ENCODE measurements at regions not wholly inside any gene's neighbourhood (a gene's known extent, or its start where the extent isn't known, plus 50 kb on each side); places are given as distances from the start of the nearest gene placed in this dataset.

DNA sequence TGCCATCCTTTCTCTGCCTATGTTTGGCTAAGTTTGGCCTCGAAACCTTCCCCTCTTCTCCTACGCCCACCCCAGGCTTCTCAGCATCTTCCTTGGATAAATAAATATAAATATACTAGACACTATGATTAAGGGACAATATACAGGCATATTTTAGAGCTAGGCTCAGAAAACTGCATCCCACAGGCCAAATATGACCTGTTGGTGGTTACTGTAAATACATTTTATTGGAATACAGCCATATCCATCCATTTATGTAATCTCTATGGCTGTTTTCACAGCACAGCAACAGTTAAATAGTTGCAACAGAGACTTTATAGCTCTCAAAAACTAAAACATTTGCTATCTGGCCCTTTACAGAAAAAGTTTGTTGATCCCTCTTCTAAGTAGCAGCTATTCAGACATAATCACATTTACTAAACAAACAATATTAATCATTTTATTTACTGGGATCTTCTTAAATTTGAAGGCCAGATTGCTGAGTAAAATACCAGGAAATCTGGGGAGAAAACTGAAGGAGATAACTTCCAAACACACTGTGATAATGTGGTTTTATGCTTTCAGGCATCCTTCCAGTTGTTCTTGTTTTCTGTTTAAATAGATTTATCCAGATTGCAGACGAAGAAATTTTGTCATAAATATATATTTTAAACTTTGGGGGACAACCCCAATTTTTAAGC lies 269.7 kb upstream of the THRB start:
- DNase-seq (ENCODE audit: low read depth): no peak
- TF ChIP-seq, protein P1, sequence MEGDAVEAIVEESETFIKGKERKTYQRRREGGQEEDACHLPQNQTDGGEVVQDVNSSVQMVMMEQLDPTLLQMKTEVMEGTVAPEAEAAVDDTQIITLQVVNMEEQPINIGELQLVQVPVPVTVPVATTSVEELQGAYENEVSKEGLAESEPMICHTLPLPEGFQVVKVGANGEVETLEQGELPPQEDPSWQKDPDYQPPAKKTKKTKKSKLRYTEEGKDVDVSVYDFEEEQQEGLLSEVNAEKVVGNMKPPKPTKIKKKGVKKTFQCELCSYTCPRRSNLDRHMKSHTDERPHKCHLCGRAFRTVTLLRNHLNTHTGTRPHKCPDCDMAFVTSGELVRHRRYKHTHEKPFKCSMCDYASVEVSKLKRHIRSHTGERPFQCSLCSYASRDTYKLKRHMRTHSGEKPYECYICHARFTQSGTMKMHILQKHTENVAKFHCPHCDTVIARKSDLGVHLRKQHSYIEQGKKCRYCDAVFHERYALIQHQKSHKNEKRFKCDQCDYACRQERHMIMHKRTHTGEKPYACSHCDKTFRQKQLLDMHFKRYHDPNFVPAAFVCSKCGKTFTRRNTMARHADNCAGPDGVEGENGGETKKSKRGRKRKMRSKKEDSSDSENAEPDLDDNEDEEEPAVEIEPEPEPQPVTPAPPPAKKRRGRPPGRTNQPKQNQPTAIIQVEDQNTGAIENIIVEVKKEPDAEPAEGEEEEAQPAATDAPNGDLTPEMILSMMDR (conservative IDR thresholded peaks at IDR 0.05; ENCODE audit: low read depth, low read length): no peak
- H3K4me3 ChIP-seq (ENCODE audit: low read depth, low read length): no peak overlapping the region

- TF ChIP-seq, protein P1 (conservative IDR thresholded peaks at IDR 0.05; ENCODE audit: low read depth, low read length): no peak
- no peak for DNase-seq (ENCODE audit: low read depth)
Measured at GRCh38 chr3:24765399-24765798, 270.7 kb upstream of the THRB start.

DNA sequence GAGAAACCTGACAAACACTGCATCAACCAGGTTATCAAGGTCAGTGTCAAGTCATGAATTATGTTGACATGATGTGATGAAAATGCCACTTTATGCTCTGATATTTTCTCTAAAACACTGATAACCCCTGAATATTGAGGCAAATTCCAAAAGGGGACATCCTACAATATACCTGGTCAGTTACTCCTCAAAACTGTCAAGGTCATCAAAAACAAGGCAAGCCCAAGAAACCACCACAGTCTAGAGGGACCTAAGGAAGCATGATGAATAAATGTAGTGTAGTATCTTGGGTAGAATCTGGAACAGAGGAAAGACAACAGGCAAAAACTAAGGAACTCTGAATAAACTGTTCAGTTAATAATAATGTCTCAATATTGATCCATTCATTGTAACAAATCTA lies 275.3 kb upstream of the THRB start:
- TF ChIP-seq, protein P1 (conservative IDR thresholded peaks at IDR 0.05; ENCODE audit: low read depth, low read length): no peak
- DNase-seq (ENCODE audit: low read depth): no peak
- no peak overlapping the region for H3K4me3 ChIP-seq (ENCODE audit: low read depth, low read length)

More at GRCh38 chr3:24765399-24765798, 270.7 kb upstream of the THRB start:
- H3K4me3 ChIP-seq (ENCODE audit: low read depth, low read length): no peak overlapping the region

DNA sequence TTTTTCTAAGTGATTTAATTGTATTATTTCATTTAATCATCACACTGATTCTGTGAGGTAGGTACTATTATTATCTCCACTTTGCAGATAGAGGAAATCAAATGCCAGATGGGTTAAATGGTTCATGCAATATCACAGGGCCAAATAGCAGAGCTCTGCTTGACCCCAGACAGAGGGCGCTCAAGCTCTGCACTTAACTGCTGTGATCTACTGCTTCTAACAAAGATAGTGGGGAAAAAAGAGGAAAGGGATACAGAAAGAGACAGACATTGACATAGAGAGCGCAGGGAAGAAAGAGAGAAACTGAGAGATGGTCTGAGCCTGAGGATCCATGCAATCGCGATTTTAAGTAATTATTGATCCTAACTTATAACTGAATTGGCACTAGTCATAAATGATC lies 279.1 kb upstream of the THRB start:
- TF ChIP-seq, protein P1 (conservative IDR thresholded peaks at IDR 0.05; ENCODE audit: low read depth, low read length): peak; percentile 95
- no peak overlapping the region for H3K4me3 ChIP-seq (ENCODE audit: low read depth, low read length)
- peak; percentile 22 for DNase-seq (ENCODE audit: low read depth)

GRCh38 chr3:24780991-24781390 lies 286.3 kb upstream of the THRB start:
- TF ChIP-seq, protein P1 (conservative IDR thresholded peaks at IDR 0.05; ENCODE audit: low read depth, low read length): no peak
- no peak overlapping the region for H3K4me3 ChIP-seq (ENCODE audit: low read depth, low read length)
- DNase-seq (ENCODE audit: low read depth): no peak

DNA sequence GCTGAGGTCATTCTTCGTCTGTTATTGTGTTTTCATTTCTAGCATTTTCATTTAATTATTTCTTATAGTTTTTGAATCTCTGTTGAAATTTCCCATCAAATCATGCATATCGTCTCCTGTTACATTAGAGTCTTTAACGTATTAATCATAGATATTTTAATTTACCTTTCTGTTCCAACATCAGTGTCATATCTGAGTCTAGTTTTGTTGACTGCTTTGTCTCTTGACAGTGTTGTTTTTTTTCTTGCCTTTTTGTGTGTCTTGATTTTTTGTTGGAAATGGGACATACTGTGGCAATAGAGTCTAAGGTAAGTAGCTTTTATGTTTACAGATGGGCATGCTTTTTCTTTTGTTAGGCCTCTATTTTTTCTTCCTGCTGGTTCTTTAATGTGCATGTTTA lies 286.8 kb upstream of the THRB start:
- DNase-seq (ENCODE audit: low read depth): no peak
- TF ChIP-seq, protein P1 (conservative IDR thresholded peaks at IDR 0.05; ENCODE audit: low read depth, low read length): no peak
- H3K4me3 ChIP-seq (ENCODE audit: low read depth, low read length): no peak overlapping the region

DNA sequence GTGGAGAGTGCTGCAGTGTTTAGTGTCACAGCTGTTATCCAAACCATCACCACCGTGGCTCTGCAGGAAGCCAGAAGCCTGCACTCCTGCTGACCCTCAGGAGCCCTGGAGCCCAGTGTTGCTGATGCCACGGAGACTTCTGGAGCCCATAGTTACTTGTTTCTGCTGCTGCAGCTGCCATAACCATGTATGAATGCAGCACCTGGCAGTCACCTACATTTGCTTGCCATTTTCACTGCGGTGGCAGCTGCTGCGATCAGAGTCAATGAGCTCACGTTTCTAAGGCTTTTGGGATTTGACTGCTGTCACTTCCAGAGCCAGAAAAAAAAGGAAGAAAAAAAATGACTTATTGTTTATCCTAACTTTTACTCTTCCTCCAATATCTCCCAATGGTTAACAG lies 299.2 kb upstream of the THRB start:
- TF ChIP-seq, protein P1 (conservative IDR thresholded peaks at IDR 0.05; ENCODE audit: low read depth, low read length): no peak
- DNase-seq (ENCODE audit: low read depth): no peak
- no peak overlapping the region for H3K4me3 ChIP-seq (ENCODE audit: low read depth, low read length)

Measured in epithelial cell of proximal tubule (primary cell).